Prostate gland (tissue), 2 donors: ENCODE measurements at regions not wholly inside any gene's neighbourhood (a gene's known extent, or its start where the extent isn't known, plus 50 kb on each side); places are given as distances from the start of the nearest gene placed in this dataset.

Experiments used
- CTCF ChIP-seq, 4 experiments: fragments of 200-600 bp in 2 of 4; fragments of 450-650 bp in 2 of 4; sonication (generic) in 2 of 4; IDR thresholded peaks; 1 replicate in 3 of 4; 2 replicates in 1 of 4; pipeline ENCODE4 v1.5.1; 2016 to 2019; ENCODE audit warnings: antibody characterized with exemption in 4 of 4, mild to moderate bottlenecking in 2 of 4, moderate library complexity in 2 of 4
- POLR2A ChIP-seq: fragments of 450-650 bp; IDR thresholded peaks from one replicate; pipeline ENCODE4 v1.6.1; 2016; ENCODE audit warnings: antibody characterized with exemption, mild to moderate bottlenecking
- POLR2AphosphoS5 ChIP-seq: sonication (generic); formaldehyde crosslinking; IDR thresholded peaks from one replicate; pipeline ENCODE4 v1.6.1; 2017; ENCODE audit warnings: antibody characterized with exemption

GRCh38 chr11:7170431-7170830 lies 81.3 kb upstream of the SYT9 start:
- no peak for TF ChIP-seq POLR2AphosphoS5
- TF ChIP-seq CTCF (IDR thresholded peaks at IDR 0.05): no peak
- TF ChIP-seq POLR2A: no peak
